ENCODE measurements at regions not wholly inside any gene's neighbourhood (a gene's known extent, or its start where the extent isn't known, plus 50 kb on each side); places are given as distances from the start of the nearest gene placed in this dataset.

DNA sequence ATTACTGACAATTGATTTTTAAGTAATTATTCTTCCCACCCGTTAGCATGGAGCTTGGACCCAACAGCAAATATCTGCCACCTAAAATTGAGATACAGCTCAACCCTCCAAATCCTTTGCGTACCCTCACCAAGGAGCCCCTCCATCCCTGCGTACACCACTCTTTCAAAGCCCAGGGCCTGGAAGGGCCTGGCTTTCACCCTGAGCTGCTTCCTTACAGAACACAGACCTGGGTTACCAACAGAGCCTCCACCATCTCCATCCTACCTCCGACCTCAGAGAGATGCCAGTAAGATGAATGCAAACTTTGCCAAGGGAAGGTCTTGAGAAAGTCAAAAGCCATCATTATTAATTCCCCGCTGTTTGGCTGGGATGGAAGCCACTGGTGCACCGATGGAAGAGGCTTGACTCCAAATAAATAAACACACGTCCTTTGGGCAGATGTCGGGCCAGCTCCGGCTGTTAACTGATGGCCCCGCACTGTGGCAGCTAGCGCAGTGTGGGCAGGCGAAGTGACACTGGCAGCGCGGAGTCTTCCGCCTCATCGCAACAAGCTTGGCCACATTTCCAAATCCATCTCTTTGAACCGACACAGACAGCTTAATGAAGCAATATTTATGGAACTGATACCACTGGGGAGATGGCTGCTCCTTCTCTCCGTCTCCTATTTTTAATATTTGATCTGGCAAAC is 150.2 kb upstream of the VSTM2B start:
- DNase-seq: no peak

GRCh38 chr19:29376855-29377354 is 148.9 kb upstream of the VSTM2B start:
- DNase-seq: no peak

DNA sequence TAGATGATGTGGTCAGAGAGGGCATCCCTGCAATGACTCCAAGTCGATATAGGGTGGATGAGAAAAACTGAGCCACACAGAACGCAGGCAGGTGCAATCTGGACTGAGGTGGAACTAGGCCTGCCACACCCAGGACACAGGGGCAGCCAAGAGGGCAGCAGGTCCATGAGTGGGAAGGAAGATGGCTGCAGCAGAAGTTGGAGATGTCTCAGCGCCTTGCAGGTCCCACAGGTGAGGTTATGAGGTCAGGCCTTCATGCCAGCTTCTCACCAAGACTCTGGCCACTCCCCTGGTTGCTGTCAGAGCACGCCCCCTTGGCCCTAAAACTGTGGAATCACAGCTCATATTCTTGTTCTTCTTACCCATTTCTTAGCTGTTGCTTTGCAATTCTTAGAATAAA is 147.7 kb upstream of the VSTM2B start:
- DNase-seq: no peak

- no peak for DNase-seq
Observed at GRCh38 chr19:29378543-29379080, 147.2 kb upstream of the VSTM2B start.

GRCh38 chr19:29379257-29380021 is 146.4 kb upstream of the VSTM2B start:
- no peak for DNase-seq

DNA sequence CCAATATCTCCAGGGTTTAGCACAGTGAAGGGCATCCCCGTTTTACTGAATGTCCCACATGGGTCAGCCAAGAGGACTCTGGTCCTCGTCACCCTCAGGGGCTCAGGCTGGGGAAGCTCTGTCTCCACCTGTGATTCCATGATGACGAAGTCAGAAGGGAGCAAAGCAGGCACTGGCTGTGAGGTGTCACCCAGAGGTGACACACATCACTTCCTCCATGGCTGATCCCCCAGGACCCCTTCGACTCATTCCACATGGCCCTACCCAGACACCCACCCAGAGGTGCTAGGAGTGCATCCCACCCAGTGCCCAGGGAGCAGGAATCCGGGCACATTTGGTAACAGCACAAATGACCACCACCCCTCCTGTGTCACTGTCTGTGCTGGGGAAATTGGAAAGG is 145.2 kb upstream of the VSTM2B start:
- no peak for DNase-seq

DNA sequence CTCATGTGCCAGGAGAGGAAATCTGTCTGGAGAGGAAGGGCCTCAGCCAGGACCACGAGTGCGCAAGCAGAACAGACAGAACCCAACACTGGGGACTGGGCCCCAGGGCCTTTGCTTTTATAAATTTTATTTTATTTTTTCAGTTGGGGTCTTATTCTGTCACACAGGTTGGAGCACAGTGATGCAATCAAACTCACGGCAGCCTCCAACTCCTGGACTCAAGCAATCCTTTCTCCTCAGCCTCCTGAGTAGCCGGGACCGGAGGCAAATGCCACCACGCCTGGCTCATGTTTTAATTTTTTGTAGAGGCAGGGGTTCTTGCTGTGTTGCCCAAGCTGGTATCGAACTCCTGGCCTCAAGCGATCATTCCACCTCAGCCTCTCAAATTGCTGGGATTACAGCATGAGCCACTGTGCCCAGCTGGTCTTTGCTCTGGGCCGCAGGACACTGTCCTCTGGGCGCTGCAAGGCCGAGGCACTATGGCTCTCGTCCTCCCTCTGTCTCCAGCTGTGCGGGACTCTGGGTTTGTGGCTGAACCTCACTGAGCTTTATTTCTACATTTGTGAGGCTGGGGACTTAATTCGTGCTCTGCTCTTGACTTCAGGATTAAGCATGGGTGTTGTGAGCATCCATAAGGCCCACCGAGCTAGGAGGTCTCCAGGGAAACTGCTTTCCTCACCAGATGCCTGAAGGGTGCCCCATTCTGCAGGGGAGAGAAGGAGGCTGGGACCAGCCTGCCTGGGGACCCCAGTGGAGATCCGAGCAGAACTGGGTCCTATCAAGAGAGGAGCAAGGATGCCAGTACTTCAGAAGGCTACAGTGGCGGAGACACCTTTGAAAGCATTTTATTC is 144.2 kb upstream of the VSTM2B start:
- no peak for DNase-seq

DNA sequence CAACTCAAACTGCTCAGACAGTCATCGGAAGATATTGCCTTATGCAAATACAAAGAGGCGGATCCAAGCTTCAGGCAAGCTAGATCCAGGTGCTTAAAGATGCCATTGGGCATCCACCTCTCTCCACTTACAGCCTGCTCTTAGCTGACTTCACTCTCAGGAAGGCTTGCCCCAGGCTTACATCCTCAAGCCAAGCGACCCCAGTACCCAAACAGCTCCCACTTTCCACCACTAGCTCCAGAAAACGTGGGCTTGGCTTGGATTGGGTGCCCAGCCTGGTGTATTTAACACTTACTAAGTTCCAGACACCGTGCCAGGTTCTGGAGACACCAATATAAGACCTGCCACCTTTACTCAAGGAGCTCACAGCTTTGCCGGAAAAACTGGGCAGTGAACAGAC is 142.1 kb upstream of the VSTM2B start:
- DNase-seq: no peak

- DNase-seq: no peak
Observed at GRCh38 chr19:29384656-29385055, 141.1 kb upstream of the VSTM2B start.

DNA sequence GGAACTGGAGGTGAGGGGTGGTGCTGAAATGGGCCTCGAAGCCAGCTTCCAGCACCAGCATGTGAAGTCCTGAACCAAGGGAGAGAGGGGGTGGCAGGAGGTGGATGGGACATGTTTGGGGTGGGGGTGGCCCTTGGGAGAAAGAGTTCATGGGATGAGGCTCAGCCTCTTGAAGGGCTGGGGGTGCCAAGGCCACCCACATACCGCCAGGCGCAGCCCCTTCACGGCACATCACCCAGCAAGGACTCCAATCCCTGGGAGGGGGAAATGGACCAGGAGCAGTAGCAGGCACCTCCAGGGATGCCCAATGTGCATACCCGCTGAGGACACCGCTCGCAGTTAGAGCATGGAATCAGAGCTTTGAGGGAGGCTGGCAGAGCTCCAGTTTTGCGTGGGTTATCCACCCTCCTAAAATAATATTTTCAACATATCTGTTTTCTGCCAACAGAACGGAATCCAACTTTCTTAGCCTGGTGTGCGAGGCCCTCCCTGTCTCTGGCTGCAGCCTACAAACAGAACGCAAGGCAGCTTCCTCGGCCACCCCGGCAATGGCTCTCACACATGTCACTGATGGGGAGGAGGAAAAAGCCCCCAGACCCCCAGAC is 140.5 kb upstream of the VSTM2B start:
- no peak for DNase-seq

DNA sequence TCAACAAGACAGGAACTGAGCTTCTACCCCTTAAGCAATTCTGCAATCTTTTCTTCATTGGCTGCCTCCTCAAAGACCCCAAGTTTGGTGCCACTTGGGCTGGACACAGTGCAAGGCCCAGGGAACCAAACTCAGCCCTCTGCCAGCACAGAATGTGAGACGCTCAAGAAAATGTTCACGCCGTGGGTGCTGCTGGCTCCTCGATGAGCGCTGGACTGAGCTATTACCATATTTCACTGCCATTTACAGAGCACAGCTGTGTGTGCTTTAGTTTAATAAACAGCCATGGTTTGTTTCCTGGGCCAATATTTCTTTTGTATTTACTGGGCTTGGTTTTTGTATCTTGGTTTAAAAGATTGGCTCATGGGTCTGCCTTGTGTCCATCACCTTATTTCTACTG is 138.8 kb upstream of the VSTM2B start:
- no peak for DNase-seq

DNA sequence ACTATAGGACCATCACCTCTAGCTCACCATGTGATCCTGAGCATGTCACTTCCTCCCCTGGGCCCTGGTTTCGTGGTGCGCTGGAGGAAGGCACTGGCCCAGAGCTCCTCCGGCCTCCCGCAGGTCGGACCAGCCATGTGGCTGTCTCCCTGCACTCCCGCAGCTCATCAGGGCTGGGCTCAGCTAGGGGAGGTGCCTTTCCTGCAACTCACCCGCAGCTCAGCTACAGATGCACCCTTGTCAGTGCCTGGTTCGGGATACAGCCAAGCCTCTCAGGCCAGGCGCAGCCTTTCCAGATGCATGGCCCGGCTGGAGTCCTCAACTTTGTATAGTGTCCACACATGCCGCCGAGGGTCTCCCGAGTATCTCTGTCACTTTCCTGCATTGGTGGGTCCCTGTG is 138.2 kb upstream of the VSTM2B start:
- no peak for DNase-seq

DNA sequence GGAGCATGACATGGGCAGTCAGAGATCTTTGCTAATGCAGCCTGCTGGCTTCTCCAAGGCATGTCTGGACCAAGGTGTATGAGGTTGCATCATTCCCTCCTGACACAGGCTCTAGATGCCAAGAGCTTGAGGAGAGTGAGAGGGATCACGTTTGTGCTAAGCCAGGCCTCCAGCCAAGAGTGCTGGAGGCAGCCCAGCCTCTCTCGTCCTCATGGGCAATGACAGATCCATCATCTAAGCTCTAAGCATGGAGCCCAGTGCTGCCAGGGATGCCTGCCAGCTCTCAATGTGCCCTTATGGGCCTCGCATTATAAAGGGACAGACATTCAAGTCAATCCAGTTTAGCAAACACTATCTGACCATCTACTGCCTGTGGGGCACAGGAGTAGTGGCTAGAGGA is 136.3 kb upstream of the VSTM2B start:
- no peak for DNase-seq

DNA sequence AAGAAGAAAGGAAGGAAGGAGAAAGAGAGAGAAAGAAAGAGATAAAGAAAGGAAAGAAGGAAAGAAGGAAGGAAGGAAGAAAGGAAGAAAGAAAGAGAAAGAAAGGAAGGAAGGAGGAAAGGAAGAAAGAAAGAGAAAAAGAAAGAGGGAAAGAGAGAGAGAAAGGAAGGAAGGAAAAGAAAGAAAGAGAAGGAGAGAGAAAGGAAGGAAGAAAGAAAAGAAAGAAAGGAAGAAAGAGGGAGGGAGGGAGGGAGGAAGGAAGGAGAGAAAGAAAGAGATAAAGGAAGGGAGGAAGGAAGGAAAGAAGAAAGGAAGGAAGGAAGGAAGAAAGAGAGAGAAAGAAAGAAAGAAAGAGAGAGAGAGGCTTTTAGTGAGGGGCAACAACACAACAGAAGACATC is 135.1 kb upstream of the VSTM2B start:
- DNase-seq: no peak

- no peak for DNase-seq
Observed at GRCh38 chr19:29393915-29394460, 131.8 kb upstream of the VSTM2B start.

DNA sequence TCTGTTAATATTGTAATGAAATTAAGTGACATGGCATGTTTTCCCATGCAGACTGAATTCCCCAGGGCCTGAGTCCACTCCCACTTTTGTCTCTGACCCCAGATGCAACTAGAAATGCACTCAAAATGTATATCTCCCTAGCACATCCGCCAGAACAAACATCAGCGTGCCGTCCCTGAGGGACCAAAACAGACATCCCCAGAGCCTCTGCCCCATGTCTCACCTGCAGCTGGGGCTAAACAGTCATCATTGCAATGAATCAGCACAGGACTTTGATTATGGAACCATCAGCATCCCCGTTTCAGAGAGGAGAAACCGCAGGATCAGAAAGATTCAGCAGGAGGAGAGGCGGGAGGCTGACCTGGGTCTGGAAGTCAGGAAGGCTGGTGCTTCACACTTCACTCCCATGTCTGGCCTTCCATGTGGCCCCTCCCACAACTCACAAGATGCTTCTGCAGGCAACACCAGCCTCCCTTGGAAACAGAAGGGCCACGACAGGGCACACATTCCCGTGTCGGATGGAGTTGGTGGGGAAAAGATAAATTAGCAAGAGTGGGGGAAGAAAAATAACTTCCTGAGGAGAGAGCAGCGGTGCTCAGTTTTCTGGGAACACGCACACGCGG is 130.6 kb upstream of the VSTM2B start:
- DNase-seq: no peak

DNA sequence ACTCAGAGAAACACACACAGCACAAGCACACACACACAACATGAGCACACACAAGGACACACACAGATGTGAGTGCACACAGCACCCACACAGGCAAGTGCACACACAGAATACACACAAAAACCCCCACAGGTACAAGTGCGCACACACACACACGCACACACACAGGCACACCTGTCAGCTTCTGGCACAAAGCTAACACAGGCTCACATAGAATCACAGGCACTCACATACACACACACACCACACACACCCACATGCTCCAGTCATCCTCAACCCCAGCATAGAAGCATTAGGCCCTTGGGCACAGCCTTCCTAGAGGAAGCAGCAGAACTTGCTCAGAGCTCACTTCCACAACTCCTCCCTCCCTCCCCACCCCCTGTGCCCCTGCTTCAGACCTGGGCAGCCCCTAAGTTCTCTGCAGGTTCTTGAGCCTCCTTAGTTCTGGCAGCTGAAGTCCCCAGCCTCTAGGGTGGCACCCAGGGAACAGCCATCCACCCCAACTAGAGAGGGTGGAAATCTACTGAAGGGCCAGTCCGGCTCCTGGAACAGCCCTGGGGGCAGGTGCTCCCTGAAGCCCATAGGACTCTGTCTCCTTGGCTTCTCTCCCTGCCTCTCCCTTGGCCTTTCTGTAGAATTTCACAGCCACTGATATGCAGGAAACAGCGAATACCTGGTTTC is 129.9 kb upstream of the VSTM2B start:
- no peak for DNase-seq

- no peak for DNase-seq
Observed at GRCh38 chr19:29396925-29397324, 128.9 kb upstream of the VSTM2B start.

GRCh38 chr19:29397748-29398147 is 128.0 kb upstream of the VSTM2B start:
- no peak for DNase-seq

DNA sequence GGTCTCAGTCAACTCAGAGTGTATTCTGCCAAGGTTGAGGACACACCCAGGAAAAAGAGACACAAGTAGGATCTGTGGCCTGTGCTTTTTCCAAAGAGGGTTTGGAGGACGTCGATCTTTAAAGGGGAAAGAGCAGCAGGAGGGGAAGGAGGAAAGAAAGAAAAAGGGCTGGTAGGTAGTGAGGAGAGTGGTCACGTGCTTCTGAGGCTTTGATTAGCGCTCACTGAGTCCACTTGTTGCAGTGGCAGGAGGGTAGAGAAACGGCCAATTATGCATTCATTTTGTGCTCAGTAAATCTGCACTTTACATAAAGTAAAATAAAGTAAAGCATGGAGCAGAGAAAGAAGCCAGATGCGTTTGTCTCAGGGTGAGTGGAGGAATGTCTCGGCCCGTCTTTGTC is 126.0 kb upstream of the VSTM2B start:
- DNase-seq: no peak

DNA sequence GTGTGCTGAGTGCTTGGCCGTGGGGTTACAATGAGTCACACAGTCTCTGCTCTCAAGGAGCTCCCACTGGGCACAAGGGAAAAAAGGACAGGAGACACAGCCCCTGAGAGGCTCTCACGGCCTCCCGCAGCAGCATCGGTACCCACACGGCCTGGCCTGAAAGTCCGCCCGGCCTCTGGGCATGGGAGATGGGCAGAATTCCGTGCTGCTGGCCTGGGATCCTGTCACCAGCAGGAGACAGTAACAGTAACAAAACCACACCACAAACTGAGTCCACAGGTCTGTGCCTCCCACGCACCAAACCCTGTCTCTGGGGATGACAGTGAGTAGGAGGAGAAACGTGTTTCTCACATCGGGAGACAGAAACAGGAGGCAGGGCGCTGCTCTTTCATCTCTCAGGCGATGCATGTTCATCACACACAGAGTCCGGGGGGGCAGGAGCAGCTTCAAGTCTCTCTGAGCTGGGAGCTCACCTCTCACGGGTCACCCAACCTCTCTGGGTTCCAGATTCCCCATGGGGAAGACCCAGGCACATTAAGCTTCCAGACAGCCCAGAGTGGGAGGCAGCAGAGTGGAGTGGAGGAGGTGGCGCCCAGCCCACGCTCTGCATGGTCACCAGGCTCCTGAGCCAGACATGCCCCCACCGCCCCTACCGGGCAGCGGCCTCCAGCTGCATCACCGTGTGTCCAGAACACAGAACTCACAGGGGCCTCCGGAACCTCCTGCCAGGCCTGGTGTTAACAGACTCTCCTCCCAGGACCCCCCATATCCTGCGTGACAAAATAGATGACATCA is 124.7 kb upstream of the VSTM2B start:
- no peak for DNase-seq
